ENCODE measurements at regions not wholly inside any gene's neighbourhood (a gene's known extent, or its start where the extent isn't known, plus 50 kb on each side); places are given as distances from the start of the nearest gene placed in this dataset.

DNA sequence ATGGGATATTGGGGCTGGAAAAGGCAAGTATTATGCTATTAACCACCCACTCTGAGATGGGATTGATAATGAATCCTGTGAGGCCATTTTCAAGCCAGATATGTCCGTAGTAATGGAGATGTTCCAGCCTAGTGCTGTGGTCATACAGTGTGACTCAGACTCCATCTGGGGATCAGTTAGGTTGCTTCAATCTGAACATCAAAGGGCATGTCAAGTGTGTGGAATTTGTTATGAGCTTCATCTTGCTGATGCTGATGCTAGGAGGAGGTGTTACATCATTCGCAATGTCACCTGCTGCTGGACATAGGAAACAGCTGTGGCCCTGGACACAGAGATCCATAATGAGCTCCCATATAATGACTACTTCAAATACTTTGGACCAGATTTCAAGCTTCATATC, 144.7 kb downstream of the PLCE1 start:
- H3K4me3 ChIP-seq = no peak overlapping the region
- no peaks in the 10 kb centered on the region for H3K27me3 ChIP-seq (replicated peaks; ENCODE audit: insufficient read depth)
- no peak for TF ChIP-seq EZH2phosphoT487 (IDR thresholded peaks at IDR 0.05; ENCODE audit: insufficient read depth, low read depth)
- no peak for TF ChIP-seq EZH2 (IDR thresholded peaks at IDR 0.05; ENCODE audit: insufficient read depth, poor library complexity, severe bottlenecking)
- H3K9me2 ChIP-seq (ENCODE audit: insufficient read depth) = no peaks in the 10 kb centered on the region
- WGBS, 2 experiments (ENCODE audit: low coverage in 1 of 2, low lambda C conversion rate in 2 of 2, missing lambda C conversion rate in 2 of 2) = 45 to 46% methylated on average over 2 of the region's 2 CpGs
- H3K9me3 ChIP-seq (ENCODE audit: low read depth) = no peaks in the 10 kb centered on the region
- peak; percentile 64 for DNase-seq
- H4K20me1 ChIP-seq (ENCODE audit: insufficient read depth) = no peaks in the 10 kb centered on the region
- in situ Hi-C loops (cut with MboI) = no loop called here
- H3K9ac ChIP-seq = no peak overlapping the region
- no peaks in the 10 kb centered on the region for H3K36me3 ChIP-seq (ENCODE audit: low read depth)
- H3K4me1 ChIP-seq (ENCODE audit: insufficient read depth) = peaks cover 13% of the 10 kb centered on the region
- no peak overlapping the region for H3K27ac ChIP-seq
- H3K79me2 ChIP-seq (ENCODE audit: insufficient read depth) = no peaks in the 10 kb centered on the region
- H3F3A ChIP-seq (ENCODE audit: insufficient read depth) = peaks cover 18% of the 10 kb centered on the region
- no peak overlapping the region for H3K4me2 ChIP-seq (ENCODE audit: unreplicated experiment)
- H2AFZ ChIP-seq = no peak overlapping the region

DNA sequence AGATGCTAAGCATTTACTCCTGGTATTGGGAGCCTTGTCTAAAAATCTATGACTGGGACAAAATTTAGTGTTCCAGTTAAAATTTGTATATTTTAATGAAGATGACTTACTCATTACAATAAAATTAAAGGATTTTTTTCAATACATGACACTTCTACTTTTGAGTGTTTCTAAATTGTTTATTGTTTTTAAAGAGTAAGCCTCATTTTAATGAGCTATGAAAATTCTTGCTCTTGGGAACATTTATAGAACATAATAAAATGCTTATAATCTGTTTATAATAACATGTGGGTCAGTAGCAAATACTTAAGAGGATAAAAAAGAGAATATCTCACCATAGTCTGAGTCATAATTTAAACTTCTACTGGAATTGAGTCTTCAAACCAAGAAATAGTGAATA, 149.5 kb downstream of the PLCE1 start:
- no peak overlapping the region for H2AFZ ChIP-seq
- H3K9me2 ChIP-seq (ENCODE audit: insufficient read depth) = no peaks in the 10 kb centered on the region
- H3K9me3 ChIP-seq (ENCODE audit: low read depth) = no peaks in the 10 kb centered on the region
- H3K27me3 ChIP-seq (replicated peaks; ENCODE audit: insufficient read depth) = no peaks in the 10 kb centered on the region; the same call in 1 of the 2 replicates
- no peak for DNase-seq
- no peak overlapping the region for H3K4me2 ChIP-seq (ENCODE audit: unreplicated experiment)
- TF ChIP-seq EZH2phosphoT487 (IDR thresholded peaks at IDR 0.05; ENCODE audit: insufficient read depth, low read depth) = no peak
- TF ChIP-seq EZH2 (IDR thresholded peaks at IDR 0.05; ENCODE audit: insufficient read depth, poor library complexity, severe bottlenecking) = no peak
- peaks cover 4% of the 10 kb centered on the region for H3K4me1 ChIP-seq (ENCODE audit: insufficient read depth)
- no peaks in the 10 kb centered on the region for H3K36me3 ChIP-seq (ENCODE audit: low read depth)
- in situ Hi-C loops (cut with MboI) = no loop called here
- H3F3A ChIP-seq (ENCODE audit: insufficient read depth) = peaks cover 6% of the 10 kb centered on the region
- H3K9ac ChIP-seq = no peak overlapping the region
- H3K27ac ChIP-seq = no peak overlapping the region
- H3K4me3 ChIP-seq = no peak overlapping the region
- H3K79me2 ChIP-seq (ENCODE audit: insufficient read depth) = no peaks in the 10 kb centered on the region
- no peaks in the 10 kb centered on the region for H4K20me1 ChIP-seq (ENCODE audit: insufficient read depth)

GRCh38 chr10:94146313-94146712, 152.6 kb downstream of the PLCE1 start:
- Histone ChIP-seq H3K27me3 (replicated peaks; ENCODE audit: insufficient read depth) (no peaks in the 10 kb centered on the region; the same call in 1 of the 2 replicates), H3K79me2 (ENCODE audit: insufficient read depth) (no peaks in the 10 kb centered on the region), H3K9ac (no peak overlapping the region), H3K36me3 (ENCODE audit: low read depth) (no peaks in the 10 kb centered on the region), H3K9me2 (ENCODE audit: insufficient read depth) (no peaks in the 10 kb centered on the region), H3K4me3 (no peak overlapping the region), H3K27ac (no peak overlapping the region), H3F3A (ENCODE audit: insufficient read depth) (no peaks in the 10 kb centered on the region), H4K20me1 (ENCODE audit: insufficient read depth) (no peaks in the 10 kb centered on the region), H3K4me2 (ENCODE audit: unreplicated experiment) (no peak overlapping the region), H3K9me3 (ENCODE audit: low read depth) (no peaks in the 10 kb centered on the region), H3K4me1 (ENCODE audit: insufficient read depth) (no peaks in the 10 kb centered on the region), H2AFZ (no peak overlapping the region)
- in situ Hi-C loops (cut with MboI) = no loop called here
- TF ChIP-seq EZH2 (IDR thresholded peaks at IDR 0.05; ENCODE audit: insufficient read depth, poor library complexity, severe bottlenecking) = no peak
- TF ChIP-seq EZH2phosphoT487 (IDR thresholded peaks at IDR 0.05; ENCODE audit: insufficient read depth, low read depth) = no peak
- 88 to 90% methylated on average over 8 of the region's 8 CpGs for WGBS, 2 experiments (ENCODE audit: low coverage in 1 of 2, low lambda C conversion rate in 2 of 2, missing lambda C conversion rate in 2 of 2)
- no peak for DNase-seq

- Histone ChIP-seq H3K27me3 (replicated peaks; ENCODE audit: insufficient read depth) (no peaks in the 10 kb centered on the region; the same call in 1 of the 2 replicates), H3K27ac (no peak overlapping the region), H3K79me2 (ENCODE audit: insufficient read depth) (no peaks in the 10 kb centered on the region), H3K4me1 (ENCODE audit: insufficient read depth) (no peaks in the 10 kb centered on the region), H4K20me1 (ENCODE audit: insufficient read depth) (no peaks in the 10 kb centered on the region), H3F3A (ENCODE audit: insufficient read depth) (no peaks in the 10 kb centered on the region), H3K9me2 (ENCODE audit: insufficient read depth) (no peaks in the 10 kb centered on the region), H3K4me2 (ENCODE audit: unreplicated experiment) (no peak overlapping the region), H3K9ac (no peak overlapping the region), H3K9me3 (ENCODE audit: low read depth) (no peaks in the 10 kb centered on the region), H2AFZ (no peak overlapping the region), H3K4me3 (no peak overlapping the region), H3K36me3 (ENCODE audit: low read depth) (no peaks in the 10 kb centered on the region)
- TF ChIP-seq EZH2 (IDR thresholded peaks at IDR 0.05; ENCODE audit: insufficient read depth, poor library complexity, severe bottlenecking) = no peak
- no peak for TF ChIP-seq EZH2phosphoT487 (IDR thresholded peaks at IDR 0.05; ENCODE audit: insufficient read depth, low read depth)
- WGBS, 2 experiments (ENCODE audit: low coverage in 1 of 2, low lambda C conversion rate in 2 of 2, missing lambda C conversion rate in 2 of 2) = 77 to 80% methylated on average over 5 of the region's 5 CpGs
- no peak for DNase-seq
- in situ Hi-C loops (cut with MboI) = no loop called here
These were observed 153.0 kb downstream of the PLCE1 start for GRCh38 chr10:94146746-94147145.

- H3K4me2 ChIP-seq (ENCODE audit: unreplicated experiment) = no peak overlapping the region
- H3K4me3 ChIP-seq = no peak overlapping the region
- no peaks in the 10 kb centered on the region for H4K20me1 ChIP-seq (ENCODE audit: insufficient read depth)
- no peak for TF ChIP-seq EZH2phosphoT487 (IDR thresholded peaks at IDR 0.05; ENCODE audit: insufficient read depth, low read depth)
- TF ChIP-seq EZH2 (IDR thresholded peaks at IDR 0.05; ENCODE audit: insufficient read depth, poor library complexity, severe bottlenecking) = no peak
- H3K9me2 ChIP-seq (ENCODE audit: insufficient read depth) = no peaks in the 10 kb centered on the region
- no peak overlapping the region for H3K27ac ChIP-seq
- no peaks in the 10 kb centered on the region for H3F3A ChIP-seq (ENCODE audit: insufficient read depth)
- 87 to 89% methylated on average over 2 of the region's 2 CpGs for WGBS, 2 experiments (ENCODE audit: low coverage in 1 of 2, low lambda C conversion rate in 2 of 2, missing lambda C conversion rate in 2 of 2)
- no peaks in the 10 kb centered on the region; the same call in 1 of the 2 replicates for H3K27me3 ChIP-seq (replicated peaks; ENCODE audit: insufficient read depth)
- no peak for DNase-seq
- no peak overlapping the region for H2AFZ ChIP-seq
- H3K9ac ChIP-seq = no peak overlapping the region
- no peaks in the 10 kb centered on the region for H3K36me3 ChIP-seq (ENCODE audit: low read depth)
- H3K79me2 ChIP-seq (ENCODE audit: insufficient read depth) = no peaks in the 10 kb centered on the region
- no peaks in the 10 kb centered on the region for H3K9me3 ChIP-seq (ENCODE audit: low read depth)
- H3K4me1 ChIP-seq (ENCODE audit: insufficient read depth) = no peaks in the 10 kb centered on the region
- in situ Hi-C loops (cut with MboI) = no loop called here
These were observed 156.0 kb downstream of the PLCE1 start for GRCh38 chr10:94149702-94150101.

Measured in GM23248 (cell line).